ENCODE measurements at regions not wholly inside any gene's neighbourhood (a gene's known extent, or its start where the extent isn't known, plus 50 kb on each side); places are given as distances from the start of the nearest gene placed in this dataset.

- Mint-ChIP-seq H3K27ac (no peak overlapping the region), H3K27me3 (peaks cover 10 to 35% (median 20%) of the 10 kb centered on the region in 3 donors), H3K36me3 (peaks cover 0 to 9% of the 10 kb centered on the region in 2 donors), H3K9me3 (peaks cover 0 to 16% (median 7%) of the 10 kb centered on the region in 7 donors), H3K4me1 (no peaks in the 10 kb centered on the region), H3K4me3 (no peak overlapping the region)
- ATAC-seq (ENCODE audit: low read depth in 2 of 2) (no peak), DNase-seq (no peak)
Measured at GRCh38 chr2:3079466-3079865, 298.2 kb downstream of the EIPR1 start.

DNA sequence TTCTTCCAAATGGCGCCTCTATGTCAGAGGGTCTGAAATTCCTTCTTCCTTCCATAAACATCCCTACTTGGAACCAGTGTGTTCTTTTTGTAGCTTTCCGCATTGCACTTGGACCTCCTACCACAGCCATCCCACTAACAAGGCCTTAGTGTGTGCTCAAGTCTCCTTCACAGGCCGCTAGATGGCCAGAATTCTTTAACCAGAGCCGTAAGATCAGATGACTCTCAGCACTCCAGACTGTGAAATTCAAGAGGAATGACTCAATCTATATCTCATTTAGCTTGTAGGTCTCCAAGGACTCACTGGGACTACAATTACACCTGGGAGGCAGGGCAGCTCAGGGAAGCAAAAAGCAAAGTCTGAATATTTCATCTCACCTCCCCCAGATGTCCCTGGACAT lies 298.9 kb downstream of the EIPR1 start:
- Mint-ChIP-seq H3K27ac (no peak overlapping the region), H3K27me3 (peaks cover 10 to 35% (median 20%) of the 10 kb centered on the region in 3 donors), H3K4me1 (no peaks in the 10 kb centered on the region), H3K36me3 (peaks cover 0 to 7% of the 10 kb centered on the region in 2 donors), H3K9me3 (peaks cover 0 to 13% (median 4%) of the 10 kb centered on the region in 7 donors), H3K4me3 (no peak overlapping the region)
- DNase-seq: no peak
- no peak for ATAC-seq (ENCODE audit: low read depth in 2 of 2)

DNA sequence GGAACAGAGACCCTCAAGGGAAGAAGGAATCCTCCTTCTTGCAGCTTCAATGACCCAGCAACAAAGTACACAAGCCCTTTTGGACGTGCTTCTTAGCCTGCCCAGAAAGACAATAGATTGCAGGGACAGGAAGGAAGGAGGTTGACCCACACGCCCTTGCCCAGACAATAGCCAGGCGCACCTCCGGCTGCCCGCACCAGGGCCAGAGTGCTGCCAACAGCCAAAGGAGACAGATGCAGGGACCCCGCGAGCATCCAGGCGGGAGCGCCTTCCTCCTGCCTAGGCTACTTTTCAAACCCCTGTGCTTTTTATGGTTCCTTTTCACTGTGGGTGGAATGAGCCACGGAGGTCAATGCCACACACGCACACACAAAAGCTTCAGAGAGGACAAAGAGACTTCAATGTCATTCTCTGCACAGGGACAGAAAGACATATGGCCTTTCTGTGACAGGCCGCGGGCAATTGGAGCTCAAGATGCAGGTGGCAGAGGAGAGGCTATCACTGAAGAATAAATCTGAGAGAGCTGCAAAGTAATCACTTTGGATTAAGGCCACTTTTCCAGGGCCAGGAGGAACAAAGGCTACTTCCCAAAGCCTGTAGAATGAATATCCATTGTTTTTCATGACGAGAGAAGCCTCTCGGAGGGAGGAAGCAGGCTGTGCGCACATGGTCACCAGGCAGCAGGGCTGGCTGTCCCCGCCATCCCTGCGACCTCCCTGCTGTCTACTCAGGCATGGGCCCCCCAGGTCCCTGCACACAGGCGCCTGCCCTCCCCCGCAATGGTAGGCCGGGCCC lies 300.6 kb downstream of the EIPR1 start:
- Mint-ChIP-seq H3K27me3 (peaks cover 13 to 27% (median 14%) of the 10 kb centered on the region in 3 donors), H3K4me3 (no peak overlapping the region), H3K9me3 (no peaks in the 10 kb centered on the region), H3K4me1 (no peaks in the 10 kb centered on the region), H3K36me3 (no peaks in the 10 kb centered on the region), H3K27ac (no peak overlapping the region)
- no peak for ATAC-seq (ENCODE audit: low read depth in 2 of 2)
- no peak for DNase-seq

- Mint-ChIP-seq H3K4me1 (peaks cover 0 to 5% (median 0%) of the 10 kb centered on the region in 3 donors), H3K27me3 (peaks cover 9 to 16% (median 14%) of the 10 kb centered on the region in 3 donors), H3K4me3 (no peak overlapping the region), H3K36me3 (no peaks in the 10 kb centered on the region), H3K9me3 (no peaks in the 10 kb centered on the region), H3K27ac (no peak overlapping the region)
- DNase-seq (no peak), ATAC-seq (ENCODE audit: low read depth in 2 of 2) (no peak)
Measured at GRCh38 chr2:3075991-3076340, 301.7 kb downstream of the EIPR1 start.

DNA sequence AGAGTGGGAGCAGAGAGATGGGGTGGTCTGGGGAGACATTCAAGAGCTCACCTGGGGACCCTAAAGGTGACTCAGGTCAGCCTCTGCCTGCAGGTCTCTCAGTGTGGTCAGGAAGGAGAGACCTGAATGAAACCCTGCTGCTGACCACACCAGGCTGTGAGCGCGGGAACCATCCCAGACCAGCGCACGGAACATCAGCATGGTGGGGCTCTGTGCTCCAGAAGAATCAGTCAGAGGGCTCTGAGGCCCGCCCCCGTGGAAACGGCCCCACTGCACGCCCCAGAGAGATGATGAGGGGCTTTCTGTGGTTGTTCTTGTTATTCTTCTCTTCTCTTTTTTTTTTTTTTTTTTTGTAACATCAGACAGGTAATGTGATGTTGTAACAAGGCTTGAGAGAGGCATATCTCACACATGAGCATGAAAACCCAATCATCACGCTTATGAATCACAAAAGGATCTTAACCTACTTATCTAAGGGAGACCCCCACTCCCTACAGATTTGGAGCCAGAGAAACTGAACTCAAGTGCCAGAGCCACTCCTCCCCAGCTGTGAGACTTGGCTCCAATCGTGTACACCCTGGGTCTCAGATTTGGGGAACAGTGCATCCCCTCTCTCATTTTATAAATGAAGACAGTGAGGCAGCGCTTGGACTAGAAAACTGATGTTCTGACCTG lies 302.2 kb downstream of the EIPR1 start:
- Mint-ChIP-seq H3K4me3 (no peak overlapping the region), H3K36me3 (no peaks in the 10 kb centered on the region), H3K27ac (no peak overlapping the region), H3K4me1 (peaks cover 0 to 5% (median 0%) of the 10 kb centered on the region in 3 donors), H3K27me3 (peaks cover 4 to 11% (median 10%) of the 10 kb centered on the region in 3 donors), H3K9me3 (no peaks in the 10 kb centered on the region)
- DNase-seq (no peak), ATAC-seq (ENCODE audit: low read depth in 2 of 2) (no peak)

DNA sequence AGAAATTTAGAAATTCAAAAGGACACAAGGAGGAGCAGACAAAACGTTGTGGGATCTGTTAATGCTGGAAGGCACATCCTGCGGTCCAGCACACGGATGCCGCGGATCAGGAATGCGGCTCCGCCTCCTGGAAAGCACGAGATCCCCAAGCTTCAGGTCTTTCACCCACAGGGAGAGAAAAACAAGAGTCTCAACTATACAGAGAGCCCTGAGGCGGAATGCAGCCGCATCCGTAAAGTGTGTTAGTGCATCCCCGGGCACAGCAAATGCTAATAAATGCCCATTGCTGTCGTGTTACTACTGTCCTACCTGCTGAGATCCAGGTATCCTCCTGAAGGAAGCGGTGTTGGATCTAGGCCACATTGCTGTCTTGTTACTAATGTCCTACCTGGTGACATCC lies 303.9 kb downstream of the EIPR1 start:
- ATAC-seq (ENCODE audit: low read depth in 2 of 2): no peak

GRCh38 chr2:3073041-3073595 lies 304.5 kb downstream of the EIPR1 start:
- Mint-ChIP-seq H3K9me3 (peaks cover 0 to 2% (median 0%) of the 10 kb centered on the region in 7 donors), H3K4me1 (peaks cover 0 to 5% (median 0%) of the 10 kb centered on the region in 3 donors), H3K27me3 (peaks cover 0 to 4% (median 4%) of the 10 kb centered on the region in 3 donors), H3K4me3 (no peak overlapping the region), H3K36me3 (no peaks in the 10 kb centered on the region), H3K27ac (no peak overlapping the region)
- DNase-seq (no peak), ATAC-seq (ENCODE audit: low read depth in 2 of 2) (no peak)

More for the DNA sequence above, 303.9 kb downstream of the EIPR1 start:
- H3K4me1 Mint-ChIP-seq: peaks cover 0 to 5% (median 0%) of the 10 kb centered on the region in 3 donors
- no peak overlapping the region for H3K27ac Mint-ChIP-seq
- no peak overlapping the region for H3K4me3 Mint-ChIP-seq
- peaks cover 0 to 5% (median 4%) of the 10 kb centered on the region in 3 donors for H3K27me3 Mint-ChIP-seq
- H3K36me3 Mint-ChIP-seq: no peaks in the 10 kb centered on the region
- H3K9me3 Mint-ChIP-seq: no peaks in the 10 kb centered on the region
- DNase-seq: no peak

DNA sequence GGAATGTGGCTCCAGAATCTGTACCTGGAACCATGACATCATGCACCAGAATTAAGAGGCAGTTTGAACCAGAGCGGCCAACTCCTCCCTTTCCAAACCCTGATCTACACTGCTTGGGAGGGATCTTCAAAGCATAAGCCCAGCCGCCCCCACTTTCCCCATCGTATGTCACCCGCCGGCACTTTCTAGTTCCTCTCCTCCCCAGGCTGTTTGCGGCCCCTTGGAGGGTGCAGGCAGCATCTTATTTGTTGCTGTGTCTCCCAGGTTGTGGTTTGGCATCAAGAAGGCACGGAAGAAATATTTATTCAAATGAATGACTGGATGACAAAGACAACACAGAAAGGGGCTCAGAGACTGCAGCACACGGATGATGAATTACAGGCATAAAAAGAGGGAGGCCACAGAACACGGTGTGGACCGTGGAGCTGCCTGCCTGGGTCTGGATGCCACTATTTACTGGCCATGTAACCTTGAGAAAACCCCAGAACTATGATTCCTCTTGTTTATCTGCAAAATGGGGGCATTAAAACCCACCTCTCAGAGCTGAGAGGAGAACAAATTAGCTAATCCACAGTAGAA lies 305.8 kb downstream of the EIPR1 start:
- ATAC-seq (ENCODE audit: low read depth in 2 of 2): no peak
- H3K27ac Mint-ChIP-seq: peak overlapping the region in 1 of 6 donors; percentile 22
- no peak overlapping the region for H3K4me3 Mint-ChIP-seq
- no peak for DNase-seq
- H3K36me3 Mint-ChIP-seq: no peaks in the 10 kb centered on the region
- peaks cover 0 to 2% (median 0%) of the 10 kb centered on the region in 7 donors for H3K9me3 Mint-ChIP-seq
- H3K4me1 Mint-ChIP-seq: peaks cover 0 to 5% (median 0%) of the 10 kb centered on the region in 3 donors
- H3K27me3 Mint-ChIP-seq: peaks cover 0 to 6% (median 4%) of the 10 kb centered on the region in 3 donors

DNA sequence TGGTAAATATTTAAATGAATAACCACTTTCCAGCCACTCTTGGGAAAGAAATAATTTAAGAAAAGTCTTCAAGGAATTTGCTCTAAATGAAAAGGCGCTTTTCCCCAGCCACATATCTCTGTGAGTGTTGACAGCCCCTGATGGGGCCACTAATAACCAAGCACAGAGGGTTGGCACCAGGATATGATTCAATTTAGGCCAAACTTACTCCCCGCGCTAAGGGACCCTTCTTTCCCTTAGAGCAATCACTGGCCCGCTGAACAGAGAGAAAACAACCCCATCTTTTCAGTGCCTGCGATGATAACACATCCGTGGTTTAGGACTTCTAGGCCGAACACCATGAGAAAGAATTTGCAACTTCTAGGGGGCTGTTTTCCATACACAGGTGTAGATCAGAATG lies 310.8 kb downstream of the EIPR1 start:
- ATAC-seq (ENCODE audit: low read depth in 2 of 2) (no peak), DNase-seq (no peak)
- H3K27ac Mint-ChIP-seq: no peak overlapping the region
- H3K36me3 Mint-ChIP-seq: no peaks in the 10 kb centered on the region
- no peak overlapping the region for H3K4me3 Mint-ChIP-seq
- H3K27me3 Mint-ChIP-seq: peaks cover 0 to 19% (median 5%) of the 10 kb centered on the region in 3 donors
- H3K4me1 Mint-ChIP-seq: peaks cover 0 to 4% (median 0%) of the 10 kb centered on the region in 3 donors
- H3K9me3 Mint-ChIP-seq: peaks cover 0 to 6% (median 2%) of the 10 kb centered on the region in 7 donors

DNA sequence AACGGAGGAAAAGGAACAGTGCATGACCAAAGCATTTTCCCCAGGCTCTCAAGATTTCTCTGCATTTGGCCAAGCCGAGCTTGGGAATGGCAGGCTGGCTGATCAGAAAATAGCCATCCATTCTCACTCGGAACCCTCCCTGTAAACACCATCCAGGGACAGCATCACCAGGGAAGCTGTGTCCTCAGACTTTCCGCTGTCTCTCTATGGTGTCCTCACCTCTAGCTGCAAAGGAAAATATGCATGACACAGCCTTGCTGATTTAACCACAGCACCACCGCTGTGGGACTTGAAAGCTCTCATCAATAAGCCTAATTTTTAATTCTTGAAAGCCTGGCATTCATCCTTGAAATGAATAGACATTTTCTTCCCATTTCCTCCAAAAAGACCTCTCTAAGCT lies 311.7 kb downstream of the EIPR1 start:
- ATAC-seq (ENCODE audit: low read depth in 2 of 2) (no peak), DNase-seq (no peak)
- Mint-ChIP-seq H3K9me3 (peaks cover 0 to 6% (median 2%) of the 10 kb centered on the region in 7 donors), H3K27ac (no peak overlapping the region), H3K36me3 (no peaks in the 10 kb centered on the region), H3K4me1 (no peaks in the 10 kb centered on the region), H3K27me3 (peaks cover 0 to 19% (median 5%) of the 10 kb centered on the region in 3 donors), H3K4me3 (peak overlapping the region in 1 of 8 donors; percentile 17)

DNA sequence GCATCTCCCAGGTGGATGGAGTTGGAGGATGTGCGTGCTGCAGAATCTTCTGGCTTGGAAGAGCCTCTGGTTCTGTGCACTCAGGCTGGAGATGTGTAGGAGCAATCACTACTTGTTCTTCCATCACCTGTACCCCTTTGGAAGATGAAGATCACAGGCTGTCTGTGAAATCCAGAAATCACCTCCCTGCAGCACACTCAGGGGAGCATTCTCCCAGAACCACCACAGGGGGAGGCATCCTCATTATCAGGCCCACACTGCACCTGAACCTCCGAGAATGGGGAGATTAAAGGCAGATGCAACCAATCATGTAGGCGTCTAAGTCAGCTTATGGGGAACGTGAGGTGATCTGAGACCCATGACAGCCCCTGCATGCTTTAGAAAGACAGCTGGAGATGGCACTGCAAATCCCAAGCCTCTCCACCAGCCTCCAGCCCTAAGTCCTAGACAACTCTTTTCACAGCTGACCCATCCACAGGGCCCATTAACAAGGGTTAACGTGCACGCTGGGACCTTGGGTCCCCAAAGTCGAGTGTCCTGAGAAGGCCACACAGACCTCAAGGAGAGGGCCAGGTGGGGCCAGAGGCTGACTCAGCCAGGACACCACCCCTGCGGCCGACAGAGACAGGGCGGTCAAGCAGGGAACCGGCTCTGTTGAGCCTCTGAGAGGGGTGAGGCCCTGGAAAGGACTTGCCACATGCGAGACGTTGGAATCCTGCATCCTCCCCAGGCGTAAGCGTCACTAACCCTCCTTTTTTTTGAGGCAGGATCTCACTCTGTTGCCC lies 314.9 kb downstream of the EIPR1 start:
- Mint-ChIP-seq H3K4me3 (peak overlapping the region in 1 of 8 donors; percentile 50), H3K4me1 (no peaks in the 10 kb centered on the region), H3K9me3 (peaks cover 0 to 9% (median 2%) of the 10 kb centered on the region in 7 donors), H3K36me3 (peaks cover 0 to 5% of the 10 kb centered on the region in 2 donors), H3K27me3 (peaks cover 0 to 13% (median 5%) of the 10 kb centered on the region in 3 donors), H3K27ac (no peak overlapping the region)
- no peak for DNase-seq
- ATAC-seq (ENCODE audit: low read depth in 2 of 2): no peak

DNA sequence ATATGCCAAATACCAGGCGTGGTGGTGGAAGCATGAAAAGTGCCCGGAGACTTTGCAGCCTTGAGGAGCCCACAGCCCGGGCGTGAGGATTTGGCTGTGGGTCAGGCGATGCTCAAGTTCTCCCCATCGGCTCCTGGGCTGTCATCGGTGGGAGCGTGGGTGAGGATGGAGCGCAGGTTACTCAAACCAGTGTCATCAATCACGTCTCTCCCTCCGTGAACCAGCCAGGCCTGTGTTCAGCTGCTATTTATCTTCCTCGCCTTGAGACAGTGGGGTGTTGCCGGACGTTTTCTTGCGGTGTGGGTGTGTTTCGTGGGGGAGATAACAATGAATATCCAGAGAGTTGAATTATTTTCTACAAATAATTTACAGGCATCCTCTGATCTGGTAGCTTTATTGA lies 317.6 kb downstream of the EIPR1 start:
- Mint-ChIP-seq H3K27me3 (peaks cover 0 to 13% (median 0%) of the 10 kb centered on the region in 3 donors), H3K4me3 (no peak overlapping the region), H3K9me3 (peaks cover 3 to 13% (median 10%) of the 10 kb centered on the region in 7 donors), H3K27ac (no peak overlapping the region), H3K4me1 (no peaks in the 10 kb centered on the region), H3K36me3 (peaks cover 0 to 10% of the 10 kb centered on the region in 2 donors)
- no peak for ATAC-seq (ENCODE audit: low read depth in 2 of 2)
- DNase-seq: no peak
